ENCODE measurements at regions not wholly inside any gene's neighbourhood (a gene's known extent, or its start where the extent isn't known, plus 50 kb on each side); places are given as distances from the start of the nearest gene placed in this dataset.

- TF ChIP-seq, protein P1, sequence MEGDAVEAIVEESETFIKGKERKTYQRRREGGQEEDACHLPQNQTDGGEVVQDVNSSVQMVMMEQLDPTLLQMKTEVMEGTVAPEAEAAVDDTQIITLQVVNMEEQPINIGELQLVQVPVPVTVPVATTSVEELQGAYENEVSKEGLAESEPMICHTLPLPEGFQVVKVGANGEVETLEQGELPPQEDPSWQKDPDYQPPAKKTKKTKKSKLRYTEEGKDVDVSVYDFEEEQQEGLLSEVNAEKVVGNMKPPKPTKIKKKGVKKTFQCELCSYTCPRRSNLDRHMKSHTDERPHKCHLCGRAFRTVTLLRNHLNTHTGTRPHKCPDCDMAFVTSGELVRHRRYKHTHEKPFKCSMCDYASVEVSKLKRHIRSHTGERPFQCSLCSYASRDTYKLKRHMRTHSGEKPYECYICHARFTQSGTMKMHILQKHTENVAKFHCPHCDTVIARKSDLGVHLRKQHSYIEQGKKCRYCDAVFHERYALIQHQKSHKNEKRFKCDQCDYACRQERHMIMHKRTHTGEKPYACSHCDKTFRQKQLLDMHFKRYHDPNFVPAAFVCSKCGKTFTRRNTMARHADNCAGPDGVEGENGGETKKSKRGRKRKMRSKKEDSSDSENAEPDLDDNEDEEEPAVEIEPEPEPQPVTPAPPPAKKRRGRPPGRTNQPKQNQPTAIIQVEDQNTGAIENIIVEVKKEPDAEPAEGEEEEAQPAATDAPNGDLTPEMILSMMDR (conservative IDR thresholded peaks at IDR 0.05 in 1 of 2, IDR thresholded peaks at IDR 0.05 in 1 of 2; ENCODE audit: extremely low read depth in 1 of 2, insufficient read depth in 1 of 2, low read depth in 1 of 2, low read length in 2 of 2): no peak
- no peak for TF ChIP-seq EZH2 (IDR thresholded peaks at IDR 0.05; ENCODE audit: borderline replicate concordance, low read length)
Observed at GRCh38 chr9:90044710-90045151, 439.9 kb downstream of the GADD45G start.

All from mammary epithelial cell (primary cell).